ENCODE measurements at regions not wholly inside any gene's neighbourhood (a gene's known extent, or its start where the extent isn't known, plus 50 kb on each side); places are given as distances from the start of the nearest gene placed in this dataset.

DNA sequence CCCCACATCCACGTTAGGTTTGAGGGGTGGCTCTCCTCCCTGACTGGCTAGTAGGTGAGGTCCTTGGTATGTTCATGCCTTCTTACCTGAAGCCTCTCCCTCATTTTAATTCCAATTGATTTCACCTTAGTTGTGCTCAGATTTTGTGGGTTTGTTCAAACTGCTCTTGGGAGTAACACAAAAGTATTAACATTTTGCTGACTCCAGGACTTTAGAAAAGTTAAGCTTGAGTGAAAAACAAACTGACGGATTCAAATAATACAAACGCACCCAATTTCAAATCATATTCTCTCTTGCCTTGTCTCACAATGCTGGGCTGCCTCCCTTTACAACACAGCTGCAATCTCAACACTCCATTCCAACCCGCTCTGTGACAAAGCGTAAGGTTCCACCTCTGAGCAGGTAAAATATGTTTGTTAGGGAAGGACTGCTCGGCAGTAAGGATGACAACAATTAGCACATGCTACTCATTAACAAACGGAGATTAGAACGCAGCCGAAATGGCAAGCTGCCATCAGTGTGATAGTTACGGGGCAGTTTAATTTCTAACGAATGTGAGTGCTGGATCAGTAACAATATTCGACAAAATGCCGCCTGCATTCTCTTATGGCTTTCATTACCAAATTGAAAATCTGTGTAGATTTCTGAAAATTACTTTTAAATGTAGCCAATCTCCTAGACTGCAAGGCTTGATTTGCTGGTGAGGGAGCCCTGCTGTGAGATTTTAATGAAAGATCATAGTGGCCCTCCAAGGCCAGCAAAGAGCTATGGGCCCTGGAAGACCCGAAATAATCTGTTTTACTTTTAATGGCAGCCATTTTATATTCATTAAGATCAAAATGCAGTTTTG lies 730.6 kb upstream of the FANCL start:
- no peaks in the 10 kb centered on the region for H3K4me1 Mint-ChIP-seq
- ATAC-seq (no peak), DNase-seq (no peak)
- H3K9me3 Mint-ChIP-seq = no peaks in the 10 kb centered on the region
- no peak overlapping the region for H3K27ac Mint-ChIP-seq
- H3K36me3 Mint-ChIP-seq (ENCODE audit: low read depth) = no peaks in the 10 kb centered on the region
- peaks cover 3% of the 10 kb centered on the region for H3K27me3 Mint-ChIP-seq
- no peak overlapping the region for H3K4me3 Mint-ChIP-seq

DNA sequence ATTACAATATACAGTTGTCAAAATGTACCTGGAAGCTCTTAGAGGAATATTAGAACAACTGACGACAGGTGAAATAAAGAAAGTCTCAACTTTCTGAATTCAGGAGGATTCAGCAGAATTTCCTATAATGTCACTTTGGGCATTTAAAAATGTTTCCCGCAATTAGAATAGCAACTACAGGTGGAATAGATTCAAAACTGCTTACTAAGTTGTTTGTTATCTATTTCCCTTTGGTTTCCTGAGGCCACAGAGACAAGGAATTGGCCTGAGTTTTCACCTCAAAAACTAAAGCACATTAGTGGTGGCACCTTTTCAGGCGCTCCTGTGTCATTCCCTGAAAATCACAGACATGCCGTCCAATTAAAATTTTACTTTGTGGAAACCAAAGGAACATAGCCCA lies 729.2 kb upstream of the FANCL start:
- no peaks in the 10 kb centered on the region for H3K4me1 Mint-ChIP-seq
- no peaks in the 10 kb centered on the region for H3K27me3 Mint-ChIP-seq
- no peaks in the 10 kb centered on the region for H3K9me3 Mint-ChIP-seq
- H3K4me3 Mint-ChIP-seq = no peak overlapping the region
- no peak for DNase-seq
- no peak for ATAC-seq
- H3K27ac Mint-ChIP-seq = no peak overlapping the region
- H3K36me3 Mint-ChIP-seq (ENCODE audit: low read depth) = no peaks in the 10 kb centered on the region

DNA sequence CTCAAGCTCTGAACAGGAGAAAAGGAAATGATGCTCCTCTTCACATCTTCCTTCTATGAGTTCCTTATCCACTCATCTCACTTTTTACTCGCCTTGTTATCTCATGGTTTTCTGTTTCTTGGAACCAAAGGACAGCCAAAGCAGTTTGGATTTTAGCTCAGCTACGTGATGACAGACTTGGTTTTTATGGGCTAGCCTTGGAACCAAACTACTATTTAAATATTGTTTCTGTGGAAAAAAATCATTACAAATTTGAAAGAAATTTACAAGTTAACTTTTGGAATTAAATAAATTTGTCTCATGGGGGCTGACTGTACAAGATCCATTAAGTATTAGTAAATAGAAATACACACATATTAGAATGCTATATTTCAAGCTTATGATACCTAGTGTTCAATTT lies 727.8 kb upstream of the FANCL start:
- H3K36me3 Mint-ChIP-seq (ENCODE audit: low read depth) = no peaks in the 10 kb centered on the region
- no peak overlapping the region for H3K27ac Mint-ChIP-seq
- DNase-seq (no peak), ATAC-seq (no peak)
- H3K4me3 Mint-ChIP-seq = no peak overlapping the region
- no peaks in the 10 kb centered on the region for H3K9me3 Mint-ChIP-seq
- no peaks in the 10 kb centered on the region for H3K27me3 Mint-ChIP-seq
- H3K4me1 Mint-ChIP-seq = no peaks in the 10 kb centered on the region

DNA sequence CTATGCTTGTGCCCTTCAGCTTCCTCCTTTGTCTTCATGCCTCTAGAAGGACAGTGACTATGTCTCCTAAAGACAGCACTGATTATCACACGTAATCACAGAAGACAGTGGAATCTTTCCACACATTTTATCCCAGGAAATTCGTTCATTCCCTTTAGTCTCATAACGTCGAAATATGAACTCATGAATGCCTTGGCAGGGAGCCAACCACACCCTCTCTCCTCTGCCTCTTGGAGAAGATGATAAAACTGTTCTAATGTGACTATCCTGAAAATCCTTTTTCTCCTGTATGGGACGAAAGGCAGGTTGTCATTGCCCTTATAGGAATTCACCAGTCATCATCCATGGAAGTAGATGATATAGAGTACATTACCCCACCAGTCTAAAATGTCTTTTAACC lies 726.6 kb upstream of the FANCL start:
- Mint-ChIP-seq H3K36me3 (ENCODE audit: low read depth) (no peaks in the 10 kb centered on the region), H3K9me3 (no peaks in the 10 kb centered on the region), H3K27ac (no peak overlapping the region), H3K4me1 (no peaks in the 10 kb centered on the region), H3K4me3 (no peak overlapping the region), H3K27me3 (no peaks in the 10 kb centered on the region)
- ATAC-seq (no peak), DNase-seq (no peak)

DNA sequence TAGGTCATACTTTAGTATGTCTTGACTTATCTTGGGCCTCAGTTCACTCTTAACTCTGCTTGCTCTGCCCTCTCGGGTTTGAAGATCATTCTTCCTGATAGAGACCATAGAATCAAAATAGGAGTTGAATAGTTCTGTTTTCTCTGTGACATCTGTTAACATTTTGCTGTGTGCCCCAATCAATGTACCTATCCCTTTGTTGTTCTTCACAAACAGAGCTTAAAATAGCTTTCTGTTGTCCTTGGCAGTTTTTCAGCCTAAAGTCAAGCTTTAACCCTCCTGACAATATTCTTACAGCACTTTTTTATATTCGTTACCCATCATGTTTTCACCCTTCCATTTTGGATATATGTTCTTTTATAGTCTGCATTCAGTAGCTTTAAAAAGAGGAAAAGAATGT lies 724.5 kb upstream of the FANCL start:
- H3K27ac Mint-ChIP-seq = no peak overlapping the region
- no peak for DNase-seq

DNA sequence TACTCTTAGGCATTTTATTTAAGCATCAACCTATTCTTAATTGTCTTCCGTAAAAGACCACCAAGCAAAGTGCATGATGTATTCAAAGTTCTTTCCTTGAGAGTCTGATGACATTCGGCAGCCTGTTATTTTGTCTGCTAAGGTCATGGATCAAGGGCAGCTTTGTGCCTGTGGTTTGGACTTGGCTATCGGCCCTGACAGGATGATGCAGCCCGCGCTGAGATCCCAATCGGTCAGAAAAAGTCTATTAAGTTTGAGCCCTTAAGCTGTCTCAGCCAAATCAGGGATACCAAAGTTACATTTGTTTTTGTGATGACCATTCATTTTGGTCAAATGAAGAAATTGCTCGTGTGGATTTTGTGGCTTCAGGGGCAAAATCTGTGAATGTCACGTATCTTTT lies 718.9 kb upstream of the FANCL start:
- Mint-ChIP-seq H3K4me3 (no peak overlapping the region), H3K27me3 (no peaks in the 10 kb centered on the region), H3K36me3 (ENCODE audit: low read depth) (no peaks in the 10 kb centered on the region), H3K27ac (no peak overlapping the region), H3K9me3 (no peaks in the 10 kb centered on the region), H3K4me1 (no peaks in the 10 kb centered on the region)
- no peak for ATAC-seq
- no peak for DNase-seq

More for the DNA sequence above, 724.5 kb upstream of the FANCL start:
- Mint-ChIP-seq H3K9me3 (no peaks in the 10 kb centered on the region), H3K4me1 (no peaks in the 10 kb centered on the region), H3K27me3 (no peaks in the 10 kb centered on the region), H3K4me3 (no peak overlapping the region), H3K36me3 (ENCODE audit: low read depth) (no peaks in the 10 kb centered on the region)
- no peak for ATAC-seq

DNA sequence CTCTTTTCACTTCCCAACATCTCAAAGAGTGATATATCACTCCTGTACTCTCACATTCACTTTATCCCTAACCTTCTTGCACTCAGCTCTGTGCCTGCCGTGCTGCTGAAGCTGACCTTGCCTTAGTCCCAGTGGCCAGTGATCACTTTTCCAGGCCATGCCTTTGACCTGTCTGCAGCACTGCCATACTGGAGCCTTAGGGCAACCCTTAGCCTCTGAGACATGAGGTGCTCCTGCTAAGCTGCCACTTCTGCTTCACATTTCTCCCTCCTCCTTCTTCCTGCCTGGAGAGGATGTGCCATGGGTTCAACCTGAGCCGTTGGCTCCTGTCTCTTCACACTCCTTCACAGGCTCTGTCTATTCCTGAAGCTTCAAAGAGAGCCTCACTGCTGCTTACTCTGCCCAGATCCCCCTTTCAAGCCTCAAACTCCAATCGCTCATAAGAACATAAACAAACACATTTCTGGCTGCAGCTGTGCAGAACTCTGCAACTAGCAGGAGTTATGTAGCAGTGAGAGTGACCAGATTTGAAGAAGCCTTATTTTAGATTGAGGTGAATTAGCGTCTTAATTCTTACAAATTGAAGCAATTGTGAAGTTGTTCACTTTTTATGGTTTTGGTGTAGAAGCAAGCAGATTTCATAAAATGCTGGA lies 716.2 kb upstream of the FANCL start:
- H3K4me1 Mint-ChIP-seq = no peaks in the 10 kb centered on the region
- no peaks in the 10 kb centered on the region for H3K36me3 Mint-ChIP-seq (ENCODE audit: low read depth)
- H3K9me3 Mint-ChIP-seq = no peaks in the 10 kb centered on the region
- no peaks in the 10 kb centered on the region for H3K27me3 Mint-ChIP-seq
- DNase-seq (no peak), ATAC-seq (no peak)
- no peak overlapping the region for H3K27ac Mint-ChIP-seq
- H3K4me3 Mint-ChIP-seq = no peak overlapping the region

DNA sequence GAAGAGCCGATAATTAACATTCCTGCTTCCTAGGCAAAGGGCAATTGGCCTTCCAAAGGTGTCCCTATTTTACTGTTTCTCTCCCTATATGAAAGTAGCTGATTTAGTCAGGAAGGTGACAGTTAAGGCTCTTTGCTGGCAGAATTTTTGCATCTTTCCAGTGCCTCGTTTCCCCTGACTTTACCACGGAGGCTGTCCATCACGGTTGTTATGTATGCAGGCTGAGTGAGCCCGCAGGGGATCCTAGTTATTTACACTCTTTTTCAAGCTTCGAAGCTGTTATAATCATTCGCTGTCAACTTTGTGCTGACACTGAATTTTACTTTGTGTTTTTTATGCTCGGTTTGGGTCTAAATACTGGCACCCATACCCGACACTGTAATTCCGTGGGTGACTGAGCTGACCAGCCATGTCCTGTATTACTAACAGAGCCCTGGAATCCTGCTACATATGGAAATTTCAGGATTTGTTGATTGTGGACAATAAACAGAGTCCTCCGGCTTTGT lies 713.8 kb upstream of the FANCL start:
- Mint-ChIP-seq H3K4me3 (no peak overlapping the region), H3K36me3 (ENCODE audit: low read depth) (no peaks in the 10 kb centered on the region), H3K9me3 (no peaks in the 10 kb centered on the region), H3K27me3 (peaks cover 4% of the 10 kb centered on the region), H3K4me1 (no peaks in the 10 kb centered on the region), H3K27ac (no peak overlapping the region)
- DNase-seq (no peak), ATAC-seq (no peak)

DNA sequence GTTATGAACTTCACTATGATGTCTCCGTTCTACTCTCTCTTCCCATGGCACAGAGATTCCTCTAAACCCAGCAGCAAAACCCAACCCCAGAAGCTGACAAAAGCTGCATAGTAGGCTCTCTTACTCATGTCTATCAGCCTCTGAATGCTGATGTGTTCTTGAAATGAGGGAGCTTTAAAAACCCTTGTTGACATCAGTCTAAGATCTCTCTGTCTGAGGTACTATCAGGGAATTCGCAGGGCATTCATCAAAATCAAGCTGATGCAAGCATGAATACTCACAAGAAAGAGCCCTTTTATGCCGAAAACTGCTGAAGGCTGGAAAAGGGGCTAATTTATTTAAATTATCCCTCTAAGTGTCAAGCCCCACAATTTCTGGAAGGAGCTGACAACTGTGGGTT lies 710.6 kb upstream of the FANCL start:
- Mint-ChIP-seq H3K9me3 (no peaks in the 10 kb centered on the region), H3K4me1 (no peaks in the 10 kb centered on the region), H3K36me3 (ENCODE audit: low read depth) (no peaks in the 10 kb centered on the region), H3K27me3 (peaks cover 4% of the 10 kb centered on the region), H3K27ac (no peak overlapping the region), H3K4me3 (no peak overlapping the region)
- no peak for ATAC-seq
- no peak for DNase-seq

DNA sequence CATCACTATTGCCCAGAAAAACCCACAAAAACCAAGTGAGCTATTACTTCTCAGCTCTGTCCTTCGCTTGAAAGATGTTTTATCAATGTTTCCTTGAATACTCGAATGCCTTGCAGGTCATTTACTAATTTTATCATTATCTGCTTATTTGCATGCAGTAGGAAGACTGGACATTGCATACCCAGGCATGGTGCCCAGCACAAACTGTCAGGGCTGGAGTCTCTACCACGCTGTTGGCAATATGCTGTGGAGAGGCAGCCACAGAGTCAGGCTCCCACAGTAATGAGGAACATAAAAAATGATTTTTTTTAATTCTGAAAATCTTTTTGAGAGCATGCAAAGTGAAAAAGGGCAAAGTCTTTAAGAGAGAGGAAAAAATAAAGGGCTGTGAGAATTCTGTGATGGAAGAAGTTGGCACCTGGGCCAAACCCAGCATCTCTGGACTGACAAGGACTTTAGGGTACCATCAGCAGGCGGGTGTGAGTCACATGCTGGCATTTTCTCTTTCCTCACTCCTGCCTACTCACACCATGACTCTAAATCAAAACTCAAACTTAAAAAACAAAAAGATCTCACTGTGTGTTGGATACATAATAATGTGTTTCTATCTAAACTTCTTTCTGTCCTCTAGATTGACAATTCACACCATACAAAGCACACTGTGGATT lies 709.8 kb upstream of the FANCL start:
- Mint-ChIP-seq H3K4me3 (no peak overlapping the region), H3K27me3 (peaks cover 4% of the 10 kb centered on the region), H3K27ac (no peak overlapping the region), H3K36me3 (ENCODE audit: low read depth) (no peaks in the 10 kb centered on the region), H3K4me1 (no peaks in the 10 kb centered on the region), H3K9me3 (no peaks in the 10 kb centered on the region)
- no peak for DNase-seq
- no peak for ATAC-seq

DNA sequence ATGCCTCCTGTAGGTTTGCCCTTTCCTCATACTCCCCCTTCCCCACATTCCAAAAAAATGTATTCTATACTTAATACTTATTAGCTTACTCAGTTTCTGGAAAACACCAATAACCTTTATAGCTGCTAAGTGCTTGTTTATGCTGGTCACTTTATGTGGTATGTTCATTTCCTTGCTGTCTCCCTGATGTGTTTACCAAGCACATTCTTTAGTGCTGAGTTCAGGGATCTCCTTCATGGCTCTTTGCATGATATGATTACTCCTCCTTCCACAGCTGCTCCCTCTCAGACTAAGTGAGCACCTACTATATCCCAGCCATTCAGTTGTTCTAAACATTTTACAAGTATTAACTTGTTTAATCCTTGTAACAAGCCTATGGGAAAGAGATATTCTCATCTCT lies 698.3 kb upstream of the FANCL start:
- ATAC-seq (no peak), DNase-seq (no peak)
- Mint-ChIP-seq H3K27ac (no peak overlapping the region), H3K4me3 (no peak overlapping the region), H3K4me1 (no peaks in the 10 kb centered on the region), H3K27me3 (no peaks in the 10 kb centered on the region), H3K36me3 (ENCODE audit: low read depth) (no peaks in the 10 kb centered on the region), H3K9me3 (peaks cover 18% of the 10 kb centered on the region)

DNA sequence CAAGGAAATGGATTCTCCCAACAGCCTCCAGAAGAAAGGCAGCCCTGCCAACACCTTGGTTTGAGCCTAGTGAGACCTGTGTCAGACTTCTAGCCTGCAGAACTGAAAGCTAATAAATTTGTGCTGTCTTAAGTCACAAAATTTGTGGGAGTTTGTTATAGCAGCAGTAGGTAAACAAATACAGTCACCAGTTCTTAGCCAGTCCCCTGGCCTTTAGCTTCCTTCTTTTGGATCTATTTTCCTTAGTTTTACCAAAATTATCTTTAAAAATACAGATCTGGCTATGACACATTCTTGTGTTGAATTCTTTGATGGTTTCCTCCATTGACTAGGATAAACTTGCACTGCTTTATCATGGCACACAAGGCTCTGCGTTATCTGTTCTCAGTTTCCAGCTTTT lies 697.9 kb upstream of the FANCL start:
- no peak overlapping the region for H3K27ac Mint-ChIP-seq
- DNase-seq (no peak), ATAC-seq (no peak)
- no peak overlapping the region for H3K4me3 Mint-ChIP-seq
- peaks cover 14% of the 10 kb centered on the region for H3K9me3 Mint-ChIP-seq
- no peaks in the 10 kb centered on the region for H3K27me3 Mint-ChIP-seq
- H3K4me1 Mint-ChIP-seq = no peaks in the 10 kb centered on the region
- H3K36me3 Mint-ChIP-seq (ENCODE audit: low read depth) = no peaks in the 10 kb centered on the region

DNA sequence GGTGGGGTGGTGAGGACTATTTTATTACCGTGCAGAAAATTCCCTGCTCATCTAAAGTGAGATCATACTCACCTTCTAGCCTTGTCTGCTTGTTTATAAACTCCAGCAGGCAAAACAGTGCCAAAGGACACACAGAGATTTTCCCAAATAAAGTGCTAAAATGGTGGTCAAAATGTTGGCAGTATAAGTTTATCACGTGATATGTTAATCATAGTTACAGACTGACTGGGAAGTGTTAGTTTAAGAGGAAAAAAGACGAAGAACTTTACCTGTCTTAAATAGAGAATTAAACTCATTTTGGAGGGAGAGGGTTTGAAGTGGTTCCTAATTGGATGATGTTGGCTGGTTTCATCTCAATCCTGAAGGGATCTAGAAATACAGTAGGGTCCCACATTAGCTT lies 691.7 kb upstream of the FANCL start:
- Mint-ChIP-seq H3K27me3 (no peaks in the 10 kb centered on the region), H3K4me3 (no peak overlapping the region), H3K27ac (no peak overlapping the region), H3K4me1 (no peaks in the 10 kb centered on the region), H3K9me3 (no peaks in the 10 kb centered on the region), H3K36me3 (ENCODE audit: low read depth) (no peaks in the 10 kb centered on the region)
- ATAC-seq (no peak), DNase-seq (no peak)

DNA sequence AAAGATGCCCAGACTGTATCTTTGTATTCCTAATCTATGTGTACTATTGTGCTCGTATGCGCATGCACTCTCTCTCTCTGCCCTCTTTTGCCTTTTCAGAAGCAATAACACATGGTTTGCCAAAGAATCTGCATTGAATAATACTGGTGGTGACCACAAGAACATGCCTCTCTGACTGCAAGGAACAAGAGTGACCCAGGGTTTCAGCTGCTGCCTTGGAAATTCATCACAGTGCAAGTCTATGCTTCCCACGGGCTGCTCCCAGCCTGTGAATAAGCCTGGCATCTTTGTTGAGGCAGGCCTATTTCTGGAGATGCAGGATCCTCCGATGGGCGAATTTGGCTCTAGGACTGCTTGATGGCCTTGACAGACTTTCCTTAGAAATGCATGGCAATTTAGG lies 689.4 kb upstream of the FANCL start:
- H3K27ac Mint-ChIP-seq = no peak overlapping the region
- H3K4me3 Mint-ChIP-seq = no peak overlapping the region
- DNase-seq (no peak), ATAC-seq (no peak)
- no peaks in the 10 kb centered on the region for H3K4me1 Mint-ChIP-seq
- no peaks in the 10 kb centered on the region for H3K9me3 Mint-ChIP-seq
- no peaks in the 10 kb centered on the region for H3K36me3 Mint-ChIP-seq (ENCODE audit: low read depth)
- no peaks in the 10 kb centered on the region for H3K27me3 Mint-ChIP-seq

DNA sequence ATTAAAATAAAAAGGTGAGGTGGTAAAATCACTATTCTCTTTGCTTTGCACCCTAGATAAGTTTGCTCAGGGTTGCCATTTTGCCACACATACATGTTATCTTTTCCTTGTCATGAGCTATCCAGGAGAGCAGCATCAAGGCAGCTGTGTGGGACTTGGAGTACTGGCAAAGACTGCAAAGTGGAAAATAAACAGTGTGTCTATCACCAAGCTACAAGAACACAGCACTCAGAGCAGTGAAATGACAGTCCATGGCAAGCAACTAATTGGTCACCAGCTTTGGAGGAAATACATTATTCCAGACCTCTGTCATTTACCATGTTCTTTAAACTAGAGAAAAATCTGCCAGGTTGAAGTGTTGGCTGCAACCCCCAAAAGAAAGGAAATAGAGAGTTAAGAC lies 687.8 kb upstream of the FANCL start:
- ATAC-seq = no peak
- no peaks in the 10 kb centered on the region for H3K9me3 Mint-ChIP-seq

More for the DNA sequence above, 687.8 kb upstream of the FANCL start:
- Mint-ChIP-seq H3K4me3 (no peak overlapping the region), H3K27ac (no peak overlapping the region), H3K36me3 (ENCODE audit: low read depth) (no peaks in the 10 kb centered on the region), H3K27me3 (no peaks in the 10 kb centered on the region), H3K4me1 (no peaks in the 10 kb centered on the region)
- no peak for DNase-seq

Measured in activated naive CD8-positive, alpha-beta T cell treated with anti-CD3 and anti-CD28 coated beads, Interleukin-2, amount 50 U/mL, for 24 hours (primary cell).